ES-I3 (cell line): ENCODE measurements at regions not wholly inside any gene's neighbourhood (a gene's known extent, or its start where the extent isn't known, plus 50 kb on each side); places are given as distances from the start of the nearest gene placed in this dataset.

Source experiments
- H3K36me3 ChIP-seq: 2 replicates; pipeline ENCODE4 v1.6.1; 2013; ENCODE audit warnings: mild to moderate bottlenecking, low read length, control low read depth, moderate library complexity; ENCODE audit not compliant: insufficient read depth
- H3K4me1 ChIP-seq: 2 replicates; pipeline ENCODE4 v1.6.1; 2013; ENCODE audit warnings: mild to moderate bottlenecking, control low read depth, low read length; ENCODE audit not compliant: insufficient read depth
- H3K9ac ChIP-seq: 2 replicates; pipeline ENCODE4 v1.6.1; 2013; ENCODE audit warnings: low read depth, mild to moderate bottlenecking, low read length, moderate library complexity
- H3K9me3 ChIP-seq: 2 replicates; pipeline ENCODE4 v1.6.1; 2013; ENCODE audit warnings: mild to moderate bottlenecking, low read length, moderate library complexity; ENCODE audit not compliant: control insufficient read depth, insufficient read depth

DNA sequence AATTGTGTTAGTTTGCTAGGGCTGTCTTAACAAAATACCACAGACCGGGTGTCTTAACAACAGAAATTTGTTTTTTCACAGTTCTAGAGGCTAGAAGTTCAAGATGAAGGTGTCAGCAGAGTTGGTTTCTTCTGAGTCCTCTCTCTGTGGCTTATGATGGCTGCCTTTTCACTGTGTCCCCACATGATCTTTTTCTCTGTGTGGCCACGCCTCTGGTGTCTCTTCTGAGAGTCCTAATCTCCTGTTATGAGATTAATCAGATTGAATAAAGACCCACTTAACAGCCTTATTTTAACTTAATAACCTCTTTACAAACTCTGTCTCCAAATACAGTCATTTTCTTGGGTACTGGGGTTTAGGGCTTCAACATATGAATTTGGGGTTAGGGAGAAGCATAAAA is 561.1 kb downstream of the NR2F1-AS1 start:
- no peak overlapping the region for H3K9ac ChIP-seq
- H3K9me3 ChIP-seq: no peaks in the 10 kb centered on the region
- 0 out of 2 replicates have a peak, but pooled peaks cover 3% of the 10 kb centered on the region for H3K4me1 ChIP-seq
- H3K36me3 ChIP-seq: no peaks in the 10 kb centered on the region

DNA sequence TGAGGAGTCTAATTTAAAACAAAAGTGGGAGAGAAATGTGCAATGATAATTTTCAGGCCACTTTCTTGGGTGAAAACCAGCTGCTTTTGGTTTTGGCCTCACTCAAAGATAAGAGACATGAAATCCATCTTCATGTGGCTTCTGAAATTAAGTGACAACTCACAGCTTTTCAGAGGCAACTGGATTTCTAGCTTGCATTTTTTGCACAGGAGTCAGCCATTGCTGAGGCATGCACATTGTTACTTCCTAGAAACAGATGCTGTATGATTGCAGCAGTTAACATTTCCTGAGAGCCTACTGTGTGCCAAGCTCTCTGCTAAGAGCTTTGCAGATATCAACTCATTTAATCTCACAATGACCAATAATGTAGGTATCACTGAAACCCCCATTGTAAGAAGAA is 562.6 kb downstream of the NR2F1-AS1 start:
- Histone ChIP-seq H3K4me1 (0 out of 2 replicates have a peak, but pooled peaks cover 3% of the 10 kb centered on the region), H3K9me3 (no peaks in the 10 kb centered on the region), H3K36me3 (no peaks in the 10 kb centered on the region), H3K9ac (no peak overlapping the region)

- H3K9me3 ChIP-seq: no peaks in the 10 kb centered on the region
- 0 out of 2 replicates have a peak, but pooled peaks cover 3% of the 10 kb centered on the region for H3K4me1 ChIP-seq
- H3K36me3 ChIP-seq: no peaks in the 10 kb centered on the region
- no peak overlapping the region for H3K9ac ChIP-seq
These were observed 563.2 kb downstream of the NR2F1-AS1 start for GRCh38 chr5:93017849-93018248.

- H3K9me3 ChIP-seq: no peaks in the 10 kb centered on the region
- H3K4me1 ChIP-seq: 0 out of 2 replicates have a peak, but pooled peaks cover 3% of the 10 kb centered on the region
- H3K9ac ChIP-seq: no peak overlapping the region
- H3K36me3 ChIP-seq: no peaks in the 10 kb centered on the region
These were observed 563.6 kb downstream of the NR2F1-AS1 start for GRCh38 chr5:93017376-93017775.

GRCh38 chr5:93010616-93011015 is 570.4 kb downstream of the NR2F1-AS1 start:
- Histone ChIP-seq H3K4me1 (no peaks in the 10 kb centered on the region; the same call in 1 of the 2 replicates), H3K9ac (no peak overlapping the region), H3K9me3 (peaks cover 3% of the 10 kb centered on the region), H3K36me3 (no peaks in the 10 kb centered on the region)

DNA sequence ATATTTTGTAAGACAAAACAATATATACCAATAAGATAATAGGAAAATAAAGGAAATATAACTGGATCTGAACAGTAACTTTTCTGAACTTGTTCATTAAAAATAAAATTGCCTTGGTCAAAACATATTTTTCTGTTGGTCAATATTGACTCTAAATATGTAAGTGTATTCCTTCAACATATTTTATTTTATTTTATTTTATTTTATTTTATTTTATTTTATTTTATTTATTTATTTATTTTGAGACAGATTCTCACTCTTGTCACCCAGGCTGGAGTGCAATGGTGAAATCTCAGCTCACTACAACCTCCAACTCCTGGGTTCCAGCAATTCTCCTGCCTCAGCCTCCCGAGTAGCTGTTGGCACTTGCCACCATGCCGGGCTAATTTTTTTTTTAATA is 571.0 kb downstream of the NR2F1-AS1 start:
- Histone ChIP-seq H3K4me1 (no peaks in the 10 kb centered on the region; the same call in 1 of the 2 replicates), H3K36me3 (no peaks in the 10 kb centered on the region), H3K9ac (no peak overlapping the region), H3K9me3 (peaks cover 3% of the 10 kb centered on the region)

- H3K9me3 ChIP-seq: peaks cover 3% of the 10 kb centered on the region
- no peaks in the 10 kb centered on the region; the same call in 1 of the 2 replicates for H3K4me1 ChIP-seq
- no peak overlapping the region for H3K9ac ChIP-seq
- H3K36me3 ChIP-seq: no peaks in the 10 kb centered on the region
These were observed 572.4 kb downstream of the NR2F1-AS1 start for GRCh38 chr5:93008502-93009207.

GRCh38 chr5:93006915-93007314 is 574.1 kb downstream of the NR2F1-AS1 start:
- Histone ChIP-seq H3K9ac (no peak overlapping the region), H3K36me3 (no peaks in the 10 kb centered on the region), H3K4me1 (no peaks in the 10 kb centered on the region; the same call in 1 of the 2 replicates), H3K9me3 (peaks cover 3% of the 10 kb centered on the region)

GRCh38 chr5:92998456-92998855 is 582.6 kb downstream of the NR2F1-AS1 start:
- no peak overlapping the region for H3K9ac ChIP-seq
- no peaks in the 10 kb centered on the region for H3K36me3 ChIP-seq

GRCh38 chr5:92994392-92994791 is 586.6 kb downstream of the NR2F1-AS1 start:
- H3K4me1 ChIP-seq: no peaks in the 10 kb centered on the region
- peaks cover 3% of the 10 kb centered on the region; the same call in 1 of the 2 replicates for H3K9me3 ChIP-seq
- H3K9ac ChIP-seq: no peak overlapping the region
- no peaks in the 10 kb centered on the region for H3K36me3 ChIP-seq

More at GRCh38 chr5:92998456-92998855, 582.6 kb downstream of the NR2F1-AS1 start:
- Histone ChIP-seq H3K4me1 (no peaks in the 10 kb centered on the region), H3K9me3 (peaks cover 3% of the 10 kb centered on the region; the same call in 1 of the 2 replicates)

- Histone ChIP-seq H3K4me1 (no peaks in the 10 kb centered on the region), H3K9ac (no peak overlapping the region), H3K9me3 (peaks cover 3% of the 10 kb centered on the region; the same call in 1 of the 2 replicates), H3K36me3 (no peaks in the 10 kb centered on the region)
These were observed 588.9 kb downstream of the NR2F1-AS1 start for GRCh38 chr5:92992073-92992472.

GRCh38 chr5:92991581-92992067 is 589.4 kb downstream of the NR2F1-AS1 start:
- no peak overlapping the region for H3K9ac ChIP-seq
- H3K36me3 ChIP-seq: no peaks in the 10 kb centered on the region
- H3K4me1 ChIP-seq: no peaks in the 10 kb centered on the region
- H3K9me3 ChIP-seq: peaks cover 3% of the 10 kb centered on the region; the same call in 1 of the 2 replicates

DNA sequence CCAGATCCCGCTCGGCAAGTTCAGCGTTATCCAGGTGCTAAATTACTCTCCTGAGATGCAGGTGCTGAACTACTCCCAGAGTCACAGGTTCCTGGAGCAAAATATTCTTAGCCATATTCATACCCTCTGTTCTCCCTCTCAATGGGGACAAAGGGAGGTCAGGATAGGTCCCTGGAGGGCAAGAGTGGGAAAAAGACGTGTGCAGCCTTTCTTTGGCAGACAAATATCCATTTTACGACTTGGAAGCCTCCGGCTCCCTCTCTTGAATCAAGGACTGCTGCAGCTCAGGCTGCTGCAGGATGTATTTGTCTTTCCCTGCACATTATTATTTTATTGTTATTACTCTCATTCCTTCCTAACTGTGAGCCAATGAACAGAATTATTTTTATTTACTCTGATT is 590.2 kb downstream of the NR2F1-AS1 start:
- H3K9me3 ChIP-seq: peaks cover 3% of the 10 kb centered on the region; the same call in 1 of the 2 replicates
- H3K4me1 ChIP-seq: no peaks in the 10 kb centered on the region
- H3K36me3 ChIP-seq: no peaks in the 10 kb centered on the region

DNA sequence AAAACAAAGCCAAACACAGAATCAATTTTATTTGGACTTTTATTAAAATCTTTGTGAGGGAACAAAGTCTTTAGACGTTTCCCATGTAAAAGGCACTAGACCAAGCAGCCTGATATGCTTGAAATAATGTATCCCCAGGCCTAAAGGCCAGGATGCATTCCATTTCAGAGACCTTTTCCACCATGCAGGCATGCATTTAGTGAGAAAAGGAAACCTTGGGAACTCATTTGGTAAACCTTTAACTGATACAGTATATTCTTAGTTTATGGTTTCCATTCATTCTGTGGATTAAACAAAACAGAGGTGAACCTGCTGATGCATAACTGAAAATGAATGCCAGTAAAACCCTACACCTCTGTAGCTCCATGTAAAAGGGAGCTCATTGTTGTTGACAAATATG is 600.0 kb downstream of the NR2F1-AS1 start:
- H3K9ac ChIP-seq: no peak overlapping the region
- H3K4me1 ChIP-seq: no peaks in the 10 kb centered on the region

More for the DNA sequence above, 590.2 kb downstream of the NR2F1-AS1 start:
- no peak overlapping the region for H3K9ac ChIP-seq

DNA sequence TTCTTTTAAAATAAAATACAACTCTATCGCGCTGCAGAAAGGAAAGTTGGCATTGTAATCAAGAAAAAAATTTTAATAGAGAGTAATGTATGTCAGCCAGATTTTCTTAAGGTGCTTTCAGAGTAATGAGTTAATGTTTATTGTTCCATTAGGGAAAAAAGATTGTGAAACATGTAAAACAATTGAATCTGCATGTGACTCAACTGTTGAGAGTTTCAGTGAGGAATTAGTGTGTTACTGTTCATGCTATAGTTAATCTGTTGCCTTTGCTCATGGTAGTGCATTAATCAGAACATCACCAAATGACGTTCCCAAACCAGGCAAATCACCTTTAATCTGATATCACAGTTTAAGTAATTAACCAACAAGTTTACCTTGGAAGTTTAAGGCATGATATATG is 600.5 kb downstream of the NR2F1-AS1 start:
- no peaks in the 10 kb centered on the region for H3K9me3 ChIP-seq

More for the DNA sequence above, 600.0 kb downstream of the NR2F1-AS1 start:
- H3K9me3 ChIP-seq: no peaks in the 10 kb centered on the region
- H3K36me3 ChIP-seq: no peaks in the 10 kb centered on the region

More for the DNA sequence above, 600.5 kb downstream of the NR2F1-AS1 start:
- Histone ChIP-seq H3K36me3 (no peaks in the 10 kb centered on the region), H3K9ac (no peak overlapping the region), H3K4me1 (no peaks in the 10 kb centered on the region)
